ENCODE measurements at regions not wholly inside any gene's neighbourhood (a gene's known extent, or its start where the extent isn't known, plus 50 kb on each side); places are given as distances from the start of the nearest gene placed in this dataset.

GRCh38 chr10:62708569-62708968, 96.0 kb upstream of the ADO start:
- Histone ChIP-seq H3K9me3 (no peaks in the 10 kb centered on the region), H3K4me1 (no peaks in the 10 kb centered on the region), H3K27me3 (no peaks in the 10 kb centered on the region), H3K36me3 (no peaks in the 10 kb centered on the region), H3K4me3 (ENCODE audit: low read depth, low read length) (no peak overlapping the region)
- TF ChIP-seq CTCF (IDR thresholded peaks at IDR 0.05; ENCODE audit: low read depth, low read length), result no peak
- no peak for DNase-seq

- Histone ChIP-seq H3K27me3 (no peaks in the 10 kb centered on the region), H3K4me1 (no peaks in the 10 kb centered on the region), H3K4me3 (ENCODE audit: low read depth, low read length) (no peak overlapping the region), H3K36me3 (no peaks in the 10 kb centered on the region), H3K9me3 (no peaks in the 10 kb centered on the region)
- no peak for DNase-seq
- TF ChIP-seq CTCF (IDR thresholded peaks at IDR 0.05; ENCODE audit: low read depth, low read length), result no peak
These were observed 95.3 kb upstream of the ADO start for GRCh38 chr10:62709200-62709599.

GRCh38 chr10:62710182-62710581, 94.3 kb upstream of the ADO start:
- Histone ChIP-seq H3K36me3 (no peaks in the 10 kb centered on the region), H3K9me3 (no peaks in the 10 kb centered on the region), H3K27me3 (no peaks in the 10 kb centered on the region), H3K4me1 (no peaks in the 10 kb centered on the region), H3K4me3 (ENCODE audit: low read depth, low read length) (no peak overlapping the region)
- no peak for DNase-seq
- no peak for TF ChIP-seq CTCF (IDR thresholded peaks at IDR 0.05; ENCODE audit: low read depth, low read length)

- Histone ChIP-seq H3K27me3 (no peaks in the 10 kb centered on the region), H3K9me3 (no peaks in the 10 kb centered on the region), H3K36me3 (no peaks in the 10 kb centered on the region), H3K4me3 (ENCODE audit: low read depth, low read length) (no peak overlapping the region), H3K4me1 (no peaks in the 10 kb centered on the region)
- TF ChIP-seq CTCF (IDR thresholded peaks at IDR 0.05; ENCODE audit: low read depth, low read length), result no peak
- DNase-seq, result no peak
These were observed 89.1 kb upstream of the ADO start for GRCh38 chr10:62715383-62715782.

- no peak for TF ChIP-seq CTCF (IDR thresholded peaks at IDR 0.05; ENCODE audit: low read depth, low read length)
These were observed 85.9 kb upstream of the ADO start for GRCh38 chr10:62718585-62718984.

GRCh38 chr10:62719061-62719460, 85.5 kb upstream of the ADO start:
- no peak overlapping the region for H3K4me3 ChIP-seq (ENCODE audit: low read depth, low read length)
- H3K9me3 ChIP-seq, result no peaks in the 10 kb centered on the region
- H3K27me3 ChIP-seq, result no peaks in the 10 kb centered on the region
- no peak for TF ChIP-seq CTCF (IDR thresholded peaks at IDR 0.05; ENCODE audit: low read depth, low read length)
- no peak for DNase-seq
- no peaks in the 10 kb centered on the region for H3K36me3 ChIP-seq
- H3K4me1 ChIP-seq, result no peaks in the 10 kb centered on the region

More at GRCh38 chr10:62718585-62718984, 85.9 kb upstream of the ADO start:
- Histone ChIP-seq H3K4me3 (ENCODE audit: low read depth, low read length) (no peak overlapping the region), H3K27me3 (no peaks in the 10 kb centered on the region), H3K4me1 (no peaks in the 10 kb centered on the region), H3K36me3 (no peaks in the 10 kb centered on the region), H3K9me3 (no peaks in the 10 kb centered on the region)
- no peak for DNase-seq

Measured in BE2C (cell line).